ENCODE measurements at regions not wholly inside any gene's neighbourhood (a gene's known extent, or its start where the extent isn't known, plus 50 kb on each side); places are given as distances from the start of the nearest gene placed in this dataset.

DNA sequence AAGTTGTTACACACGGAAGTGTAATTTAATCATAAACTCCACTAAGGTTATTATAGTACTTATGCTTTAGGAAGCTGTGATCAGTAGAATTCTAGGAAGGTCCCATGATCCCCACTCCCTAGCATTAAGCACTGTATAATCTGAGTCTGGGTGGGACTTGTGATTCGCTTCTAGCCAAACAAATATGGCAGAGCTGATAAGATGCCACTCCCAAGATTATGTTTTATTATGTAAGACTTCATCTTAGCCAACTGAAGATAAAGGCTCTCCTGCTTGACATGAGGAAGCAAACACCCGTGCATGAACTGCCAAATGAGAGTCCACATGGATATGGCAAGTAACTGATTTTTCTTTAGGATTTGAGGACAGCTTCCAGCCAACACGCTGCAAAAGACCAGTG, 186.4 kb upstream of the NDST3 start:
- TF ChIP-seq ZNF565 (CRISPR knock-in tag; conservative IDR thresholded peaks at IDR 0.05; ENCODE audit: low read depth) (no peak), CREB5 (CRISPR knock-in tag; IDR thresholded peaks at IDR 0.05; ENCODE audit: low read depth) (no peak)
- ATAC-seq = no peak

GRCh38 chr4:117868201-117868600, 166.1 kb upstream of the NDST3 start:
- no peak for ATAC-seq
- no peak for TF ChIP-seq ZNF565 (CRISPR knock-in tag; conservative IDR thresholded peaks at IDR 0.05; ENCODE audit: low read depth)

GRCh38 chr4:117873779-117874178, 160.5 kb upstream of the NDST3 start:
- no peak for TF ChIP-seq ZFP3 (CRISPR knock-in tag; IDR thresholded peaks at IDR 0.05)
- no peak for TF ChIP-seq TOX (CRISPR knock-in tag; IDR thresholded peaks at IDR 0.05; ENCODE audit: borderline replicate concordance)
- TF ChIP-seq, protein P1, sequence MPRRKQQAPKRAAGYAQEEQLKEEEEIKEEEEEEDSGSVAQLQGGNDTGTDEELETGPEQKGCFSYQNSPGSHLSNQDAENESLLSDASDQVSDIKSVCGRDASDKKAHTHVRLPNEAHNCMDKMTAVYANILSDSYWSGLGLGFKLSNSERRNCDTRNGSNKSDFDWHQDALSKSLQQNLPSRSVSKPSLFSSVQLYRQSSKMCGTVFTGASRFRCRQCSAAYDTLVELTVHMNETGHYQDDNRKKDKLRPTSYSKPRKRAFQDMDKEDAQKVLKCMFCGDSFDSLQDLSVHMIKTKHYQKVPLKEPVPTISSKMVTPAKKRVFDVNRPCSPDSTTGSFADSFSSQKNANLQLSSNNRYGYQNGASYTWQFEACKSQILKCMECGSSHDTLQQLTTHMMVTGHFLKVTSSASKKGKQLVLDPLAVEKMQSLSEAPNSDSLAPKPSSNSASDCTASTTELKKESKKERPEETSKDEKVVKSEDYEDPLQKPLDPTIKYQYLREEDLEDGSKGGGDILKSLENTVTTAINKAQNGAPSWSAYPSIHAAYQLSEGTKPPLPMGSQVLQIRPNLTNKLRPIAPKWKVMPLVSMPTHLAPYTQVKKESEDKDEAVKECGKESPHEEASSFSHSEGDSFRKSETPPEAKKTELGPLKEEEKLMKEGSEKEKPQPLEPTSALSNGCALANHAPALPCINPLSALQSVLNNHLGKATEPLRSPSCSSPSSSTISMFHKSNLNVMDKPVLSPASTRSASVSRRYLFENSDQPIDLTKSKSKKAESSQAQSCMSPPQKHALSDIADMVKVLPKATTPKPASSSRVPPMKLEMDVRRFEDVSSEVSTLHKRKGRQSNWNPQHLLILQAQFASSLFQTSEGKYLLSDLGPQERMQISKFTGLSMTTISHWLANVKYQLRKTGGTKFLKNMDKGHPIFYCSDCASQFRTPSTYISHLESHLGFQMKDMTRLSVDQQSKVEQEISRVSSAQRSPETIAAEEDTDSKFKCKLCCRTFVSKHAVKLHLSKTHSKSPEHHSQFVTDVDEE (CRISPR knock-in tag; IDR thresholded peaks at IDR 0.05) = no peak

DNA sequence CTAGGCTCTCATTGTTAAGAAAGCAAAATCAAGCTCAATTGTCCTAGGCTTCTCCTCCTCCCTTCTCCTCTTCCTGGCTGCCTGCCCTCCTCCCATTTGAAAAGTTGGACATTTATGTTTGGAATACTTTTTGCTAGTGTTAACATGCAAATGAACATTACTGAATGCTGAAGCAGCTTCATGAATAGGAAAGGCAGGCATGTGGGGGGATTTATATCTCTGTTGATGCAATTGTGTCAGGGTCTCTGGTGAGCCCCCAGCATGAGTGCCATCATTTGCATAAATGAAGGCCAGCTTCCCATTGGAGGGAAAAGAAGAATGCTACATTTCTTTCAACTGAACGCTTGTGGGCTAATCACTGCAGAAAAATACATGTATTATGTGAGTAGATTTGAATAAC, 160.1 kb upstream of the NDST3 start:
- TF ChIP-seq ARNTL (CRISPR knock-in tag; IDR thresholded peaks at IDR 0.05; ENCODE audit: borderline replicate concordance, low read depth) = no peak
- TF ChIP-seq ZNF565 (CRISPR knock-in tag; conservative IDR thresholded peaks at IDR 0.05; ENCODE audit: low read depth) = no peak
- no peak for TF ChIP-seq OSR1 (CRISPR knock-in tag; IDR thresholded peaks at IDR 0.05)
- no peak for TF ChIP-seq TOX (CRISPR knock-in tag; IDR thresholded peaks at IDR 0.05; ENCODE audit: borderline replicate concordance)
- TF ChIP-seq GLIS3 (CRISPR knock-in tag; IDR thresholded peaks at IDR 0.05) = no peak
- TF ChIP-seq RARB (CRISPR knock-in tag; IDR thresholded peaks at IDR 0.05) = no peak
- TF ChIP-seq ZNF70 (CRISPR knock-in tag; IDR thresholded peaks at IDR 0.05) = no peak
- no peak for TF ChIP-seq ZFP3 (CRISPR knock-in tag; IDR thresholded peaks at IDR 0.05)
- no peak for TF ChIP-seq PATZ1 (CRISPR knock-in tag; IDR thresholded peaks at IDR 0.05; ENCODE audit: borderline replicate concordance)
- TF ChIP-seq, protein P2, sequence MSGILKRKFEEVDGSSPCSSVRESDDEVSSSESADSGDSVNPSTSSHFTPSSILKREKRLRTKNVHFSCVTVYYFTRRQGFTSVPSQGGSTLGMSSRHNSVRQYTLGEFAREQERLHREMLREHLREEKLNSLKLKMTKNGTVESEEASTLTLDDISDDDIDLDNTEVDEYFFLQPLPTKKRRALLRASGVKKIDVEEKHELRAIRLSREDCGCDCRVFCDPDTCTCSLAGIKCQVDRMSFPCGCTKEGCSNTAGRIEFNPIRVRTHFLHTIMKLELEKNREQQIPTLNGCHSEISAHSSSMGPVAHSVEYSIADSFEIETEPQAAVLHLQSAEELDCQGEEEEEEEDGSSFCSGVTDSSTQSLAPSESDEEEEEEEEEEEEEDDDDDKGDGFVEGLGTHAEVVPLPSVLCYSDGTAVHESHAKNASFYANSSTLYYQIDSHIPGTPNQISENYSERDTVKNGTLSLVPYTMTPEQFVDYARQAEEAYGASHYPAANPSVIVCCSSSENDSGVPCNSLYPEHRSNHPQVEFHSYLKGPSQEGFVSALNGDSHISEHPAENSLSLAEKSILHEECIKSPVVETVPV (CRISPR knock-in tag; IDR thresholded peaks at IDR 0.05) = no peak
- no peak for TF ChIP-seq ZFP30 (CRISPR knock-in tag; IDR thresholded peaks at IDR 0.05)
- no peak for TF ChIP-seq POU6F1 (CRISPR knock-in tag; IDR thresholded peaks at IDR 0.05; ENCODE audit: borderline replicate concordance, low read depth)
- TF ChIP-seq CSDC2 (CRISPR knock-in tag; IDR thresholded peaks at IDR 0.05) = no peak
- ATAC-seq = no peak

More at GRCh38 chr4:117873779-117874178, 160.5 kb upstream of the NDST3 start:
- no peak for ATAC-seq

DNA sequence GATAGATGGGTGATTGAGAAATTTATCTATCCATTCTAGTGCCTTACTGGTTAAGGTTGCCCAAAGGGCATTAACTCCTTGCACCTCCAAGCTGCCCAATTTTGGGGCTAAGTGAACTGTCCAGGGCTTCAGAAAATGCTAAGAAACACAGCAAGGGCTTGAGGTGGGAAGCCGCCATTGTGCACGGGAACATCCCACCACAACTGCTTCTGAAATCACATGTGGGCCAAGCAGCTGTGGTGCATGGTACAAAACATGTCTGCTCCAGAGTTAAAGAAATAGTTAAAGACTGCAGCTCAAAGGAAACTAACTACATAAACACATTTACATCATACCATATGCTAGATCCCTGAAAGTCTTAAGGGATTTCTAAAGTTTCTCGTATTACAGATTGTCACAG, 144.3 kb upstream of the NDST3 start:
- ATAC-seq = no peak
- TF ChIP-seq ESRRG (CRISPR knock-in tag; IDR thresholded peaks at IDR 0.05) = no peak
- no peak for TF ChIP-seq BACH2 (CRISPR knock-in tag; IDR thresholded peaks at IDR 0.05; ENCODE audit: borderline replicate concordance)
- TF ChIP-seq CREB5 (CRISPR knock-in tag; IDR thresholded peaks at IDR 0.05; ENCODE audit: low read depth) = no peak
- no peak for TF ChIP-seq ZNF8 (CRISPR knock-in tag; IDR thresholded peaks at IDR 0.05)
- TF ChIP-seq ZFP30 (CRISPR knock-in tag; IDR thresholded peaks at IDR 0.05) = no peak
- no peak for TF ChIP-seq ZC3H10 (CRISPR knock-in tag; IDR thresholded peaks at IDR 0.05)
- no peak for TF ChIP-seq ZFP3 (CRISPR knock-in tag; IDR thresholded peaks at IDR 0.05)
- no peak for TF ChIP-seq ISL1 (CRISPR knock-in tag; IDR thresholded peaks at IDR 0.05)
- no peak for TF ChIP-seq CSDC2 (CRISPR knock-in tag; IDR thresholded peaks at IDR 0.05)
- TF ChIP-seq RARB (CRISPR knock-in tag; IDR thresholded peaks at IDR 0.05) = no peak
- no peak for TF ChIP-seq POU6F1 (CRISPR knock-in tag; IDR thresholded peaks at IDR 0.05; ENCODE audit: borderline replicate concordance, low read depth)
- TF ChIP-seq ZNF565 (CRISPR knock-in tag; conservative IDR thresholded peaks at IDR 0.05; ENCODE audit: low read depth) = no peak
- no peak for TF ChIP-seq ZNF70 (CRISPR knock-in tag; IDR thresholded peaks at IDR 0.05)
